H1 (cell line): ENCODE measurements at regions not wholly inside any gene's neighbourhood (a gene's known extent, or its start where the extent isn't known, plus 50 kb on each side); places are given as distances from the start of the nearest gene placed in this dataset.

ENCODE experiments used
- CTCF ChIA-PET: fragments of 300-600 bp; sonication (Branson Sonifier 250); formaldehyde crosslinking; loops from one replicate; lab custom pipeline; 2021; ENCODE audit not compliant: partially characterized antibody; lab: Charles Lee
- POLR2A ChIA-PET: fragments of 300-600 bp; sonication (Branson Sonifier 250); formaldehyde crosslinking; loops from one replicate; lab custom pipeline; 2021; ENCODE audit warnings: inconsistent platforms; ENCODE audit not compliant: partially characterized antibody; lab: Charles Lee
- DNase-seq, 2 experiments: peaks; one replicate each; pipeline versions ENCODE4 v3.0.0 to v3.0.0-alpha.2; 2010 to 2022; ENCODE audit warnings: low spot score in 2 of 2, low read depth in 1 of 2, mixed read lengths in 1 of 2
- FAIRE-seq: peaks from 2 replicates; lab custom pipeline; 2011; peaks lifted over from hg19 to GRCh38; lab: Jason Lieb, UNC
- H2AFZ ChIP-seq: 2 replicates; pipeline ENCODE4 v1.8.1; 2012; ENCODE audit warnings: low read length, inconsistent platforms
- H2AK5ac ChIP-seq: 2 replicates; pipeline ENCODE4 v1.6.1; 2013; ENCODE audit warnings: low read depth, low read length
- H2BK120ac ChIP-seq: replicated peaks from 2 replicates; pipeline ENCODE3; 2013; ENCODE audit warnings: low read depth, low read length, inconsistent platforms
- H2BK12ac ChIP-seq: 2 replicates; pipeline ENCODE4 v1.6.1; 2013; ENCODE audit warnings: low read depth, low read length
- H2BK15ac ChIP-seq: 2 replicates; pipeline ENCODE4 v1.6.1; 2013; ENCODE audit warnings: low read length
- H2BK20ac ChIP-seq: 2 replicates; pipeline ENCODE4 v1.6.1; 2013; ENCODE audit warnings: low read length
- H2BK5ac ChIP-seq: 2 replicates; pipeline ENCODE4 v1.6.1; 2013; ENCODE audit warnings: low read depth, low read length
- H3K14ac ChIP-seq: 2 replicates; pipeline ENCODE4 v1.6.1; 2013; ENCODE audit warnings: inconsistent platforms; ENCODE audit not compliant: insufficient read length
- H3K18ac ChIP-seq: 2 replicates; pipeline ENCODE4 v1.6.1; 2013; ENCODE audit warnings: low read length; ENCODE audit errors: extremely low read depth
- H3K23ac ChIP-seq: 2 replicates; pipeline ENCODE4 v1.6.1; 2013; ENCODE audit warnings: inconsistent platforms; ENCODE audit not compliant: insufficient read length
- H3K23me2 ChIP-seq: 2 replicates; pipeline ENCODE4 v1.6.1; 2013; ENCODE audit warnings: low read depth, low read length
- H3K27ac ChIP-seq: 2 replicates; pipeline ENCODE4 v1.6.1; 2011; ENCODE audit warnings: low read depth, low read length, inconsistent platforms
- H3K27me3 ChIP-seq, 4 experiments: replicated peaks in 1 of 4; 1 replicate in 1 of 4; 2 replicates in 3 of 4; pipeline versions ENCODE4 v1.6.1 to v1.8.1; 2011 to 2013; ENCODE audit warnings: low read length in 3 of 4, mild to moderate bottlenecking in 3 of 4, inconsistent platforms in 2 of 4, mixed read lengths in 2 of 4, moderate library complexity in 1 of 4; ENCODE audit not compliant: control insufficient read depth in 3 of 4, insufficient read depth in 3 of 4; ENCODE audit errors: extremely low read depth in 1 of 4
- H3K36me3 ChIP-seq, 4 experiments: 2 replicates each; pipeline versions ENCODE4 v1.6.1 to v1.8.1; 2011 to 2013; ENCODE audit warnings: mild to moderate bottlenecking in 4 of 4, low read length in 3 of 4, moderate library complexity in 2 of 4, control low read depth in 1 of 4, inconsistent platforms in 1 of 4; ENCODE audit not compliant: insufficient read depth in 4 of 4, control insufficient read depth in 2 of 4
- H3K4ac ChIP-seq: replicated peaks from 2 replicates; pipeline ENCODE3; 2013; ENCODE audit warnings: low read length, low read depth, mixed read lengths, inconsistent platforms; ENCODE audit not compliant: insufficient read length
- H3K4me1 ChIP-seq, 4 experiments: replicated peaks in 1 of 4; 1 replicate in 1 of 4; 2 replicates in 3 of 4; pipeline versions ENCODE4 v1.6.1 to v1.8.1; 2011 to 2013; ENCODE audit warnings: low read length in 3 of 4, inconsistent platforms in 2 of 4, mixed read lengths in 1 of 4; ENCODE audit not compliant: insufficient read depth in 4 of 4, control insufficient read depth in 3 of 4
- H3K4me2 ChIP-seq, 2 experiments: 2 replicates each; pipeline versions ENCODE4 v1.6.1 to v1.8.1; 2011 to 2013; ENCODE audit warnings: low read depth in 2 of 2, low read length in 2 of 2, control low read depth in 1 of 2, inconsistent platforms in 1 of 2, mild to moderate bottlenecking in 1 of 2; ENCODE audit not compliant: insufficient read depth in 1 of 2
- H3K4me3 ChIP-seq, 4 experiments: fragments of 200-600, 300-600 bp in 1 of 4; sonication (generic), shearing (Covaris generic), sonication (Bioruptor Twin) in 1 of 4; 2 replicates each; pipeline versions ENCODE4 v1.5.1 to v1.8.1; 2011 to 2016; ENCODE audit warnings: low read length in 4 of 4, low read depth in 3 of 4, control low read depth in 2 of 4, inconsistent platforms in 2 of 4, mild to moderate bottlenecking in 2 of 4, mixed read lengths in 1 of 4, moderate library complexity in 1 of 4; ENCODE audit not compliant: insufficient read depth in 2 of 4; ENCODE audit errors: extremely low read depth in 1 of 4
- H3K56ac ChIP-seq: replicated peaks from 2 replicates; pipeline ENCODE3; 2013; ENCODE audit warnings: low read depth, mild to moderate bottlenecking, mixed read lengths, low read length, inconsistent platforms; ENCODE audit not compliant: insufficient read length
- H3K79me1 ChIP-seq: 2 replicates; pipeline ENCODE4 v1.6.1; 2013; ENCODE audit warnings: low read depth, low read length, control low read depth
- H3K79me2 ChIP-seq, 2 experiments: 2 replicates each; pipeline versions ENCODE4 v1.6.1 to v1.8.1; 2012 to 2013; ENCODE audit warnings: low read length in 2 of 2, mild to moderate bottlenecking in 2 of 2, inconsistent platforms in 1 of 2; ENCODE audit not compliant: insufficient read depth in 2 of 2, control insufficient read depth in 1 of 2
- H3K9ac ChIP-seq, 4 experiments: replicated peaks in 1 of 4; 1 replicate in 1 of 4; 2 replicates in 3 of 4; pipeline versions ENCODE4 v1.6.1 to v1.8.1; 2011 to 2013; ENCODE audit warnings: low read depth in 3 of 4, low read length in 3 of 4, control low read depth in 2 of 4, mild to moderate bottlenecking in 2 of 4, moderate library complexity in 2 of 4, inconsistent platforms in 1 of 4; ENCODE audit errors: extremely low read depth in 1 of 4
- H3K9me3 ChIP-seq, 2 experiments: 2 replicates each; pipeline versions ENCODE4 v1.6.1 to v1.8.1; 2012 to 2013; ENCODE audit warnings: mild to moderate bottlenecking in 2 of 2, moderate library complexity in 2 of 2, control low read depth in 1 of 2, inconsistent platforms in 1 of 2, low read depth in 1 of 2, low read length in 1 of 2, mixed read lengths in 1 of 2; ENCODE audit not compliant: insufficient read depth in 2 of 2
- H4K20me1 ChIP-seq, 2 experiments: replicated peaks in 1 of 2; 2 replicates each; pipeline versions ENCODE3 to v1.8.1; 2011 to 2013; ENCODE audit warnings: inconsistent platforms in 2 of 2, low read length in 2 of 2, mild to moderate bottlenecking in 1 of 2; ENCODE audit not compliant: insufficient read depth in 2 of 2, control insufficient read depth in 1 of 2
- H4K5ac ChIP-seq: 2 replicates; pipeline ENCODE4 v1.6.1; 2013; ENCODE audit warnings: low read length, low read depth, mixed read lengths, inconsistent platforms; ENCODE audit not compliant: insufficient read length
- H4K8ac ChIP-seq: 2 replicates; pipeline ENCODE4 v1.8.0; 2013; ENCODE audit warnings: mild to moderate bottlenecking, moderate library complexity, low read length, inconsistent platforms; ENCODE audit not compliant: insufficient read depth; ENCODE audit errors: extremely low read depth
- H4K91ac ChIP-seq: replicated peaks from 2 replicates; pipeline ENCODE3; 2013; ENCODE audit warnings: low read length, mixed read lengths, inconsistent platforms; ENCODE audit not compliant: insufficient read length
- EGR1 ChIP-seq: IDR thresholded peaks from 2 replicates; pipeline ENCODE4 v1.6.1; 2011; ENCODE audit warnings: low read depth, low read length, borderline replicate concordance
- POLR2A ChIP-seq, 2 experiments: IDR thresholded peaks; 1 replicate in 1 of 2; 2 replicates in 1 of 2; pipeline ENCODE4 v1.6.1; 2011; ENCODE audit warnings: low read depth in 2 of 2, low read length in 2 of 2, mild to moderate bottlenecking in 2 of 2; ENCODE audit errors: control extremely low read depth in 1 of 2
- SAP30 ChIP-seq: fragments of 300-600 bp; sonication (generic); IDR thresholded peaks from 2 replicates; pipeline ENCODE4 v1.7.1; 2012; ENCODE audit warnings: low read length, moderate library complexity, mild to moderate bottlenecking, inconsistent platforms; ENCODE audit not compliant: insufficient read depth, insufficient replicate concordance
- TCF12 ChIP-seq: IDR thresholded peaks from 2 replicates; pipeline ENCODE4 v1.6.1; 2011; ENCODE audit warnings: low read depth, mild to moderate bottlenecking, low read length
- WGBS, 2 experiments: shearing (Covaris generic) in 1 of 2; methylation state at CpG; one replicate each; pipeline versions ENCODE4 v1.1.6 to v1.1.7; 2013 to 2015; ENCODE audit warnings: low lambda C conversion rate in 2 of 2, mixed read lengths in 2 of 2, inconsistent platforms in 1 of 2, low coverage in 1 of 2, missing lambda C conversion rate in 1 of 2; ENCODE audit not compliant: insufficient replicate concordance in 2 of 2, insufficient coverage in 1 of 2, insufficient read length in 1 of 2; ENCODE audit errors: extremely low coverage in 1 of 2, missing lambda C conversion rate in 1 of 2; 5-methylcytosine and 5-hydroxymethylcytosine counted together
- TF ChIP-seq, protein P1 (sequence below): IDR thresholded peaks from 2 replicates; pipeline ENCODE4 v1.6.1; 2012; ENCODE audit warnings: low read length, inconsistent platforms

DNA sequence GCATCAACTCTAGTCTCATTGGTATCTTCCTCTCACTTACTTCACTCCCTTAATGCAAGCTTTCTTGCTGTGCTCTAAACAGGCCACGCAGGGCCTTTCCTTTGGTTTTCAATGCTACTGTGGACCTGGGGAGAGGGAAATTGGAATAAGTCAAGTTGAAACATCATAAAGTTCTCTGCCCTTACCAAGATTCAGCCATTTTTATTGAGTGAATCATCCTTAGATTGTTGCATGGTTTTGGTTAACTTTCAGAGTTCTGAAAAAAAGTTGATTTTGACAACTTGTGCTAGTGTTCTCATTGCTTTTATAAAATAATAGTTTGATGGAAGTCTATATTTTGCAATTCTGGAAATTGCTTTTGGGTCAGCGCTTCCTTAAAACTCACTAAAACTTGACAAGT lies 852.8 kb upstream of the ACVR2A start:
- Histone ChIP-seq H3K79me2 (no peaks in the 10 kb centered on the region), H3K27me3 (no peaks in the 10 kb centered on the region), H3K4me1 (no peaks in the 10 kb centered on the region), H3K27ac (no peak overlapping the region), H2BK12ac (no peak overlapping the region), H4K5ac (no peak overlapping the region), H3K23me2 (no peaks in the 10 kb centered on the region), H3K23ac (no peak overlapping the region), H3K9me3 (no peaks in the 10 kb centered on the region; a peak in 1 of 4 replicates), H3K56ac (no peak overlapping the region), H3K79me1 (no peaks in the 10 kb centered on the region), H3K14ac (no peak overlapping the region), H3K36me3 (no peaks in the 10 kb centered on the region), H3K4me3 (no peak overlapping the region), H3K18ac (no peak overlapping the region), H2BK120ac (no peak overlapping the region), H4K20me1 (no peaks in the 10 kb centered on the region), H3K4me2 (no peak overlapping the region), H4K8ac (no peak overlapping the region), H2BK15ac (no peak overlapping the region), H3K4ac (no peak overlapping the region), H2BK20ac (no peak overlapping the region), H3K9ac (no peak overlapping the region), H2AK5ac (no peak overlapping the region), H2BK5ac (no peak overlapping the region), H2AFZ (no peak overlapping the region), H4K91ac (no peak overlapping the region)
- DNase-seq, result no peak
- no peak for FAIRE-seq
- ChIA-PET CTCF (no interaction called here), POLR2A (no interaction called here)
- TF ChIP-seq, protein P1, sequence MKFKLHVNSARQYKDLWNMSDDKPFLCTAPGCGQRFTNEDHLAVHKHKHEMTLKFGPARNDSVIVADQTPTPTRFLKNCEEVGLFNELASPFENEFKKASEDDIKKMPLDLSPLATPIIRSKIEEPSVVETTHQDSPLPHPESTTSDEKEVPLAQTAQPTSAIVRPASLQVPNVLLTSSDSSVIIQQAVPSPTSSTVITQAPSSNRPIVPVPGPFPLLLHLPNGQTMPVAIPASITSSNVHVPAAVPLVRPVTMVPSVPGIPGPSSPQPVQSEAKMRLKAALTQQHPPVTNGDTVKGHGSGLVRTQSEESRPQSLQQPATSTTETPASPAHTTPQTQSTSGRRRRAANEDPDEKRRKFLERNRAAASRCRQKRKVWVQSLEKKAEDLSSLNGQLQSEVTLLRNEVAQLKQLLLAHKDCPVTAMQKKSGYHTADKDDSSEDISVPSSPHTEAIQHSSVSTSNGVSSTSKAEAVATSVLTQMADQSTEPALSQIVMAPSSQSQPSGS, result no peak
- TF ChIP-seq EGR1 (no peak), TCF12 (no peak), POLR2A (IDR thresholded peaks at IDR 0.05; ENCODE audit: control extremely low read depth in 1 of 2, low read depth in 2 of 2, low read length in 2 of 2) (no peak), SAP30 (no peak)
- WGBS, 2 experiments, result 92% methylated on average over 2 of the region's 2 CpGs; no CpG with 5 or more reads in 1 of the 2 experiments
